SIG-M5 treated with dmso at 0.1 percent for 504 hours (cell line): ENCODE measurements at regions not wholly inside any gene's neighbourhood (a gene's known extent, or its start where the extent isn't known, plus 50 kb on each side); places are given as distances from the start of the nearest gene placed in this dataset.
"Not testable (repeated sequence)": the region's sequence is repeated elsewhere in the genome, so short reads cannot be mapped to it uniquely, and the experiment has no call there.

ENCODE experiments used
- DNase-seq: peaks from one replicate; lab custom pipeline; 2025; ENCODE audit not compliant: unreplicated experiment; lab: John Stamatoyannopoulos, UW

GRCh38 chr9:115525111-115526058 lies 407.4 kb upstream of the TNC start:
- no peak for DNase-seq

- no peak for DNase-seq
Observed at GRCh38 chr9:115531410-115532125, 413.6 kb upstream of the TNC start.

GRCh38 chr9:115533511-115533910 lies 415.6 kb upstream of the TNC start:
- DNase-seq = no peak

- no peak for DNase-seq
Observed at GRCh38 chr9:115540091-115540490, 422.1 kb upstream of the TNC start.

- no peak for DNase-seq
Observed at GRCh38 chr9:115543511-115543910, 425.6 kb upstream of the TNC start.

GRCh38 chr9:115548609-115549260 lies 430.8 kb upstream of the TNC start:
- DNase-seq = no peak

- no peak for DNase-seq
Observed at GRCh38 chr9:115551396-115551795, 433.4 kb upstream of the TNC start.

- no peak for DNase-seq
Observed at GRCh38 chr9:115553060-115553773, 435.3 kb upstream of the TNC start.

GRCh38 chr9:115556432-115556831 lies 438.5 kb upstream of the TNC start:
- DNase-seq = no peak

GRCh38 chr9:115575147-115575546 lies 457.2 kb upstream of the TNC start:
- DNase-seq = no peak

- DNase-seq = not testable (repeated sequence)
Observed at GRCh38 chr9:115585458-115585857, 467.5 kb upstream of the TNC start.

- no peak for DNase-seq
Observed at GRCh38 chr9:115587310-115587709, 469.4 kb upstream of the TNC start.

GRCh38 chr9:115590011-115590410 lies 472.1 kb upstream of the TNC start:
- no peak for DNase-seq

- peak; percentile 68 for DNase-seq
Observed at GRCh38 chr9:115591584-115591984, 473.6 kb upstream of the TNC start.

GRCh38 chr9:115593587-115594091 lies 475.7 kb upstream of the TNC start:
- peak; percentile 15 for DNase-seq

GRCh38 chr9:115594557-115594956 lies 476.6 kb upstream of the TNC start:
- no peak for DNase-seq

- no peak for DNase-seq
Observed at GRCh38 chr9:115596021-115596745, 478.2 kb upstream of the TNC start.

- DNase-seq = no peak
Observed at GRCh38 chr9:115596746-115597080, 478.8 kb upstream of the TNC start.

- no peak for DNase-seq
Observed at GRCh38 chr9:115597330-115597895, 479.5 kb upstream of the TNC start.

GRCh38 chr9:115598751-115599150 lies 480.8 kb upstream of the TNC start:
- no peak for DNase-seq
